ENCODE measurements at regions not wholly inside any gene's neighbourhood (a gene's known extent, or its start where the extent isn't known, plus 50 kb on each side); places are given as distances from the start of the nearest gene placed in this dataset.
"Not testable (repeated sequence)": the region's sequence is repeated elsewhere in the genome, so short reads cannot be mapped to it uniquely, and the experiment has no call there.

DNA sequence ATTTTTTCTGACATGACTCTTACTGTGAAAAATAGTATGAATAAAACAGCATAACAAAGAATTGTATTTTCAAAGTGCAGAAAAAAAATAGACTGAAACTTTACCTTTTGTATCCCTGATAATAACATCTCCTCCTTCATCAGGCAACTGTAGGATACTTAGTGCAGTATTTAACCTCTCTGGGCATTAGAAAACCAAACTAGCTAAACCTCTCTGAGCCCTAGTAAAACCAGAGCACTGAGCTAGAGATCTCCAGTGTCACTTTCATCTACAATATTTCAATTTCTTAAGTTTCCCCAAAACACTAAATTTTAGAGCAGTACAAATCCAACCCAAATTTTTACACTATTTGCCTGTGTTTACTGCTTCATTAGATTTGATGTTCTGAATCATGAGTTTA is 594.0 kb upstream of the LINC00305 start:
- DNase-seq (ENCODE audit: low read depth), result no peak
- POLR2A ChIA-PET, result no interaction called here
- TF ChIP-seq, protein P1, sequence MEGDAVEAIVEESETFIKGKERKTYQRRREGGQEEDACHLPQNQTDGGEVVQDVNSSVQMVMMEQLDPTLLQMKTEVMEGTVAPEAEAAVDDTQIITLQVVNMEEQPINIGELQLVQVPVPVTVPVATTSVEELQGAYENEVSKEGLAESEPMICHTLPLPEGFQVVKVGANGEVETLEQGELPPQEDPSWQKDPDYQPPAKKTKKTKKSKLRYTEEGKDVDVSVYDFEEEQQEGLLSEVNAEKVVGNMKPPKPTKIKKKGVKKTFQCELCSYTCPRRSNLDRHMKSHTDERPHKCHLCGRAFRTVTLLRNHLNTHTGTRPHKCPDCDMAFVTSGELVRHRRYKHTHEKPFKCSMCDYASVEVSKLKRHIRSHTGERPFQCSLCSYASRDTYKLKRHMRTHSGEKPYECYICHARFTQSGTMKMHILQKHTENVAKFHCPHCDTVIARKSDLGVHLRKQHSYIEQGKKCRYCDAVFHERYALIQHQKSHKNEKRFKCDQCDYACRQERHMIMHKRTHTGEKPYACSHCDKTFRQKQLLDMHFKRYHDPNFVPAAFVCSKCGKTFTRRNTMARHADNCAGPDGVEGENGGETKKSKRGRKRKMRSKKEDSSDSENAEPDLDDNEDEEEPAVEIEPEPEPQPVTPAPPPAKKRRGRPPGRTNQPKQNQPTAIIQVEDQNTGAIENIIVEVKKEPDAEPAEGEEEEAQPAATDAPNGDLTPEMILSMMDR (IDR thresholded peaks at IDR 0.05; ENCODE audit: insufficient read depth, low read depth, low read length), result no peak
- CTCF ChIA-PET, result no interaction called here
- Histone ChIP-seq H3K4me3 (ENCODE audit: low read depth, low read length) (no peak overlapping the region), H3K36me3 (ENCODE audit: control insufficient read depth, insufficient read depth, low read length) (no peaks in the 10 kb centered on the region), H3K27me3 (ENCODE audit: control insufficient read depth, insufficient read depth, low read length) (no peaks in the 10 kb centered on the region)

DNA sequence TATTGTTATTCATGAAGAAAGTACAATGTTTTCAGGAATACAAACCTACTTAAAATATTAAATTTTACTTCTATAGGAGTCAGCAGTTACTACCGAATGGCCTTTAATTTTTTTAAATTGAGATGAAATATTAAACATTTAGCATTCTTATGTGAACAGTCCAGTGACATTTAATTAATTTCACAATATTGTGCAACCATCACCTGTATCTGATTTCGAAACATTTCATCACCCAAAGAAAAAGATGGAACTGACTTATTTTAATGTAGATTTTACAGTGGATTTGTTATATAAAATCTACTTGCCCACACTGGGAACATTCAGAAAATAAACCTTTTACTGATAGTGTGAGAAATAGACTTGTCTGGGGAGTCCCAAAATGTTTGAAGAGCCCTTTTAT is 585.2 kb upstream of the LINC00305 start:
- CTCF ChIA-PET, result no interaction called here
- Histone ChIP-seq H3K4me3 (ENCODE audit: low read depth, low read length) (no peak overlapping the region), H3K36me3 (ENCODE audit: control insufficient read depth, insufficient read depth, low read length) (no peaks in the 10 kb centered on the region), H3K27me3 (ENCODE audit: control insufficient read depth, insufficient read depth, low read length) (no peaks in the 10 kb centered on the region)
- TF ChIP-seq, protein P1 (IDR thresholded peaks at IDR 0.05; ENCODE audit: insufficient read depth, low read depth, low read length), result no peak
- DNase-seq (ENCODE audit: low read depth), result no peak
- POLR2A ChIA-PET, result no interaction called here

DNA sequence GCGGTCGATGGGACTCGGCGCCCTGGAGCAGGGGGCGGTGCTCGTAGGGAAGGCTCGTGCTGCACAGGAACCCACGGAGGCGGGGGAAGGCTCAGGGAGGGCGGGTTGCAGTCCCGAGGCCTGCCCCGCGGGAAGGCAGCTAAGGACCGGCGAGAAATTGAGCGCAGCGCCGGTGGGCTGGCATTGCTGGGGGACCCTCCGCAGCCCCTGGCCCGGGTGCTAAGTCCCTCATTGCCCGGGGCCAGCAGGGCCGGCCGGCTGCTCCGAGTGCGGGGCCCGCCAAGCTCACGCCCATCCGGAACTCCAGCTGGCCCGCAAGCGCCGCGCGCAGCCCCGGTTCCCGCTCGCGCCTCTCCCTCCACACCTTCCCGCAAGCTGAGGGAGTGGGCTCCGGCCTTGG is 576.8 kb upstream of the LINC00305 start:
- H3K27me3 ChIP-seq (ENCODE audit: control insufficient read depth, insufficient read depth, low read length); H3K36me3 ChIP-seq (ENCODE audit: control insufficient read depth, insufficient read depth, low read length); POLR2A ChIA-PET; CTCF ChIA-PET; DNase-seq (ENCODE audit: low read depth); H3K4me3 ChIP-seq (ENCODE audit: low read depth, low read length): not testable (repeated sequence)

DNA sequence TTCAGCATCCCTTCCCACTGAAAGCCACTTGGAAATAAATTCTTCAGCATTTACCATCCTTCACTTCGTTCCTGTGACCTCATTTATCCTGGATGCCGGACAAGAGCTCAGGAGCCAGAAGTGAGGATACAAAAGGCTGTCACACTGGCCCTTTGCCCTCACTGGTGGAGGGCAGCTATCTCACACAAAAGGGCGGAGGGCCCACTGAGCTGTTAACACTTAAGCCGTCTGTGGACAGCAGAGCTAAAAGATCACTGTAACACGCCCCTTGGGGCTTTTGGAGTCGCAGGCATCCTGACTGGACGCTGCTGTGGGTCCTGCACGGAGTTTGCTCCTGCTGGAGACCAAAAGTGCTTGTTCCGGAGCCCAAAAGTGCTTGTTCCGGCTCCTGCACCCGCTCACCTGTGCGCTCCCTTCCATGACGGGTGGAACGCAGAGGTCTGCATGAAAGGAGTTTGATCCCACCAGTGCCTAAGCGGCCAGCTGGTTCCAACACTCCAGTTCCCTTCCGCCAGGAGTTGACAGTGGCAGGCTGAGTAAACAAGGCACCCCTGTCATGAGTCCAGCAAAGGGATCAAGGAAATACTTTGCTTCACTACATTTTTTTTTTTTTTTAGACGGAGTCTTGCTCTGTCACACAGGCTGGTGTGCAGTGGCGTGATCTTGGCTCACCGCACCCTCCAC is 572.0 kb upstream of the LINC00305 start:
- Histone ChIP-seq H3K36me3 (ENCODE audit: control insufficient read depth, insufficient read depth, low read length) (no peaks in the 10 kb centered on the region), H3K27me3 (ENCODE audit: control insufficient read depth, insufficient read depth, low read length) (no peaks in the 10 kb centered on the region), H3K4me3 (ENCODE audit: low read depth, low read length) (no peak overlapping the region)
- TF ChIP-seq, protein P1 (IDR thresholded peaks at IDR 0.05; ENCODE audit: insufficient read depth, low read depth, low read length), result no peak
- ChIA-PET CTCF (no interaction called here), POLR2A (no interaction called here)
- DNase-seq (ENCODE audit: low read depth), result no peak

DNA sequence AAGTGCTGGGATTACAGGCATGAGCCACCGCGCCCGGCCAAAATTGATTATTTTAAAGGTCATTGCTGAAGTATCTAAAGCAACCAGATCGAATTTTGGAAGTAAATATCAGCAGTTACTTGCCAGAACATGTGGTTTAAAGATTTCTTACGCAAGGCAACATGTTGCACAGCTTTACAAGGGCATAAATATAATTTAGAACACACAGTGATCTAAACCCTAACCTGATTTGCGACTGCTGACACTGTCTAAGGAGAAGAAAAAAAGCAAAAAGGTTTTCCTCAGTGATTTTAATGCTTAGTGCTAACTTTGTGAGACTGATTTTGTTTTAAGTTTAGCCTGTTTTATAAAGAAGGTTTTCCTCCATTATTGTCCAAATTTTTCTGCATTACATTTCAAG is 569.9 kb upstream of the LINC00305 start:
- Histone ChIP-seq H3K36me3 (ENCODE audit: control insufficient read depth, insufficient read depth, low read length) (no peaks in the 10 kb centered on the region), H3K4me3 (ENCODE audit: low read depth, low read length) (no peak overlapping the region), H3K27me3 (ENCODE audit: control insufficient read depth, insufficient read depth, low read length) (no peaks in the 10 kb centered on the region)
- CTCF ChIA-PET, result no interaction called here
- DNase-seq (ENCODE audit: low read depth), result no peak
- TF ChIP-seq, protein P1 (IDR thresholded peaks at IDR 0.05; ENCODE audit: insufficient read depth, low read depth, low read length), result no peak
- POLR2A ChIA-PET, result no interaction called here

DNA sequence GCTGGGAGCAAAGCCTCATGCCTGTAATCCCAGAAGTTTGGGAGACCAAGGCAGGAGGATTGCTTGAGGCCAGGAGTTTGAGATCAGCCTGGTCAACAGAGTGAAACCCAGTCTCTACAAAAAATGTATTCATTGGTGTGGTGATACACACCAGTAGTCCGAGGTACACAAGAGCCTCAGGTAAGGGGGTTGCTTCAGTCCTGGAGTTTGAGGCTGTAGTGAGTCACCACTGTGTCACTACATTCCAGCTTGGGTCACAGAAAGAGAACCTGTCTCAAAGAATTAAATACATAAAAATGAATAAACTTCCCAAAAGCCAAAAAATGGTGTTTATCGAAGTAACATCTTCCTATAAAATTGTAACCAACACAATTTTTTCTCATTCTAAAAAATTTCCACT is 568.1 kb upstream of the LINC00305 start:
- POLR2A ChIA-PET, result no interaction called here
- Histone ChIP-seq H3K27me3 (ENCODE audit: control insufficient read depth, insufficient read depth, low read length) (no peaks in the 10 kb centered on the region), H3K4me3 (ENCODE audit: low read depth, low read length) (no peak overlapping the region), H3K36me3 (ENCODE audit: control insufficient read depth, insufficient read depth, low read length) (no peaks in the 10 kb centered on the region)
- CTCF ChIA-PET, result no interaction called here
- TF ChIP-seq, protein P1 (IDR thresholded peaks at IDR 0.05; ENCODE audit: insufficient read depth, low read depth, low read length), result no peak
- no peak for DNase-seq (ENCODE audit: low read depth)
